OCI-LY7 (cell line): ENCODE measurements at regions not wholly inside any gene's neighbourhood (a gene's known extent, or its start where the extent isn't known, plus 50 kb on each side); places are given as distances from the start of the nearest gene placed in this dataset.

ENCODE experiments used
- BruUV-seq: library from RNA; stranded (reverse); fragments of 400-500 nt; replicated peaks from 2 replicates; lab custom pipeline; 2021; lab: Mats Ljungman, UMichigan
- CTCF ChIA-PET: fragments of 300-600 bp; sonication (Branson Sonifier 250); formaldehyde crosslinking; loops from one replicate; lab custom pipeline; 2022; ENCODE audit warnings: antibody characterized with exemption; ENCODE audit not compliant: unreplicated experiment; lab: Charles Lee
- POLR2A ChIA-PET: fragments of 300-600 bp; sonication (Branson Sonifier 250); formaldehyde crosslinking; loops from one replicate; lab custom pipeline; 2022; ENCODE audit warnings: antibody characterized with exemption; lab: Charles Lee
- DNase-seq: peaks from one replicate; pipeline ENCODE4 v3.0.0-alpha.2; 2015; ENCODE audit warnings: low spot score
- H2AFZ ChIP-seq: fragments of 200-600 bp; sonication (generic), shearing (Covaris generic); 2 replicates; pipeline ENCODE4 v1.6.1; 2014; ENCODE audit warnings: mild to moderate bottlenecking, antibody characterized with exemption, low read length, moderate library complexity
- H3K27ac ChIP-seq: fragments of 200-600 bp; sonication (generic); 2 replicates; pipeline ENCODE4 v1.5.1; 2014; ENCODE audit warnings: mixed run types, low read depth, mild to moderate bottlenecking, moderate library complexity, low read length, inconsistent platforms; ENCODE audit not compliant: poor library complexity, severe bottlenecking
- H3K36me3 ChIP-seq: fragments of 200-600 bp; sonication (generic); 2 replicates; pipeline ENCODE4 v1.6.1; 2014; ENCODE audit warnings: mild to moderate bottlenecking, antibody characterized with exemption, low read length, moderate library complexity, mixed read lengths; ENCODE audit not compliant: insufficient read depth
- H3K4me1 ChIP-seq: fragments of 200-600 bp; sonication (generic); 2 replicates; pipeline ENCODE4 v1.5.1; 2014; ENCODE audit warnings: mild to moderate bottlenecking, low read length; ENCODE audit not compliant: insufficient read depth, poor library complexity, severe bottlenecking
- H3K4me2 ChIP-seq: fragments of 200-600 bp; sonication (generic); 2 replicates; pipeline ENCODE4 v1.6.1; 2014; ENCODE audit warnings: mild to moderate bottlenecking, low read length
- H3K4me3 ChIP-seq: fragments of 200-600 bp; sonication (generic); 2 replicates; pipeline ENCODE4 v1.5.1; 2014; ENCODE audit warnings: mild to moderate bottlenecking, low read depth, low read length; ENCODE audit not compliant: poor library complexity, severe bottlenecking
- H3K79me2 ChIP-seq: fragments of 200-600 bp; sonication (generic); 2 replicates; pipeline ENCODE4 v1.6.1; 2016; ENCODE audit warnings: low read depth, mild to moderate bottlenecking, low read length, moderate library complexity, mixed read lengths; ENCODE audit not compliant: insufficient read depth
- H3K9me2 ChIP-seq: fragments of 200-600 bp; sonication (generic); 2 replicates; pipeline ENCODE4 v1.6.1; 2016; ENCODE audit warnings: mild to moderate bottlenecking, low read length, mixed read lengths; ENCODE audit not compliant: insufficient read depth
- H3K9me3 ChIP-seq: fragments of 200-600 bp; sonication (generic); 2 replicates; pipeline ENCODE4 v1.6.1; 2014; ENCODE audit warnings: mild to moderate bottlenecking, mixed run types, low read length, mixed read lengths
- H4K20me1 ChIP-seq: fragments of 200-600 bp; sonication (generic); 2 replicates; pipeline ENCODE4 v1.6.1; 2014; ENCODE audit warnings: mild to moderate bottlenecking, antibody characterized with exemption, low read length, moderate library complexity, mixed read lengths; ENCODE audit not compliant: insufficient read depth
- CTCF ChIP-seq: fragments of 200-600 bp; sonication (generic); conservative IDR thresholded peaks from 2 replicates; pipeline ENCODE4 v1.5.1; 2014; ENCODE audit warnings: mild to moderate bottlenecking, antibody characterized with exemption, low read length, moderate library complexity, mixed read lengths
- EZH2phosphoT487 ChIP-seq: fragments of 200-600 bp; sonication (generic); IDR thresholded peaks from 2 replicates; pipeline ENCODE4 v1.6.1; 2018; ENCODE audit warnings: low read depth, borderline replicate concordance, mild to moderate bottlenecking, mixed run types, antibody characterized with exemption, low read length, moderate library complexity, mixed read lengths
- intact Hi-C: fragments of 100-400 bp; cut with micrococcal nuclease; formaldehyde crosslinking; loops from one replicate; pipeline ENCODE4 v1.10.0; 2022; ENCODE audit not compliant: unreplicated experiment

GRCh38 chr4:26238778-26239679 lies 81.8 kb upstream of the RBPJ start:
- H3K9me3 ChIP-seq, result no peaks in the 10 kb centered on the region
- H4K20me1 ChIP-seq, result no peaks in the 10 kb centered on the region
- H3K36me3 ChIP-seq, result no peaks in the 10 kb centered on the region
- intact Hi-C loops, result no loop called here
- H3K79me2 ChIP-seq, result no peaks in the 10 kb centered on the region
- CTCF ChIA-PET, result interaction anchor here (0.6 kb wide), 1 partner anchor 1224 kb away, joined by 4 read pairs; no protein-coding TSS in a partner anchor
- H3K9me2 ChIP-seq, result no peaks in the 10 kb centered on the region
- no peak overlapping the region for H3K4me3 ChIP-seq
- no peak overlapping the region for H3K27ac ChIP-seq
- DNase-seq, result no peak
- POLR2A ChIA-PET, result no interaction called here
- no TSS peak for BruUV-seq
- no peaks in the 10 kb centered on the region for H3K4me1 ChIP-seq
- H3K4me2 ChIP-seq, result no peak overlapping the region
- TF ChIP-seq EZH2phosphoT487 (no peak), CTCF (no peak)
- no peak overlapping the region for H2AFZ ChIP-seq

GRCh38 chr4:26239801-26240200 lies 81.0 kb upstream of the RBPJ start:
- Histone ChIP-seq H3K4me1 (no peaks in the 10 kb centered on the region), H3K9me3 (no peaks in the 10 kb centered on the region), H3K9me2 (no peaks in the 10 kb centered on the region), H4K20me1 (no peaks in the 10 kb centered on the region), H2AFZ (no peak overlapping the region), H3K4me3 (no peak overlapping the region), H3K4me2 (no peak overlapping the region), H3K36me3 (no peaks in the 10 kb centered on the region), H3K27ac (no peak overlapping the region), H3K79me2 (no peaks in the 10 kb centered on the region)
- ChIA-PET POLR2A (no interaction called here), CTCF (no interaction called here)
- intact Hi-C loops, result no loop called here
- BruUV-seq, result no TSS peak
- no peak for DNase-seq
- no peak for TF ChIP-seq CTCF
- TF ChIP-seq EZH2phosphoT487, result no peak

- no TSS peak for BruUV-seq
- Histone ChIP-seq H4K20me1 (no peaks in the 10 kb centered on the region), H2AFZ (no peak overlapping the region), H3K9me3 (no peaks in the 10 kb centered on the region), H3K27ac (no peak overlapping the region), H3K79me2 (no peaks in the 10 kb centered on the region), H3K9me2 (no peaks in the 10 kb centered on the region), H3K4me3 (no peak overlapping the region), H3K4me2 (no peak overlapping the region), H3K4me1 (no peaks in the 10 kb centered on the region), H3K36me3 (no peaks in the 10 kb centered on the region)
- CTCF ChIA-PET, result no interaction called here
- TF ChIP-seq CTCF, result no peak
- no peak for TF ChIP-seq EZH2phosphoT487
- intact Hi-C loops, result no loop called here
- POLR2A ChIA-PET, result interaction anchor here (0.6 to 0.7 kb wide), 2 partner anchors 258 to 813 kb away, joined by 3 read pairs; no protein-coding TSS in a partner anchor
- DNase-seq, result no peak
These were observed 79.6 kb upstream of the RBPJ start for GRCh38 chr4:26241179-26241578.
